ENCODE measurements at regions not wholly inside any gene's neighbourhood (a gene's known extent, or its start where the extent isn't known, plus 50 kb on each side); places are given as distances from the start of the nearest gene placed in this dataset.

GRCh38 chr18:43882358-43883055 is 605.2 kb upstream of the SYT4 start:
- no peak for DNase-seq (ENCODE audit: low read depth)

GRCh38 chr18:43883886-43884285 is 606.6 kb upstream of the SYT4 start:
- DNase-seq (ENCODE audit: low read depth), result no peak

GRCh38 chr18:43886341-43886740 is 609.1 kb upstream of the SYT4 start:
- DNase-seq (ENCODE audit: low read depth), result no peak

GRCh38 chr18:43887491-43887890 is 610.2 kb upstream of the SYT4 start:
- DNase-seq (ENCODE audit: low read depth), result no peak

- no peak for DNase-seq (ENCODE audit: low read depth)
Observed at GRCh38 chr18:43888598-43888997, 611.3 kb upstream of the SYT4 start.

- no peak for DNase-seq (ENCODE audit: low read depth)
Observed at GRCh38 chr18:43893001-43893637, 615.8 kb upstream of the SYT4 start.

GRCh38 chr18:43904209-43904837 is 627.0 kb upstream of the SYT4 start:
- no peak for DNase-seq (ENCODE audit: low read depth)

- no peak for DNase-seq (ENCODE audit: low read depth)
Observed at GRCh38 chr18:43914018-43914417, 636.7 kb upstream of the SYT4 start.

GRCh38 chr18:43916984-43917383 is 639.7 kb upstream of the SYT4 start:
- no peak for DNase-seq (ENCODE audit: low read depth)

GRCh38 chr18:43917520-43917919 is 640.2 kb upstream of the SYT4 start:
- DNase-seq (ENCODE audit: low read depth), result no peak

- no peak for DNase-seq (ENCODE audit: low read depth)
Observed at GRCh38 chr18:43919551-43919950, 642.3 kb upstream of the SYT4 start.

GRCh38 chr18:43931439-43931838 is 654.1 kb upstream of the SYT4 start:
- no peak for DNase-seq (ENCODE audit: low read depth)

- no peak for DNase-seq (ENCODE audit: low read depth)
Observed at GRCh38 chr18:43932140-43932539, 654.9 kb upstream of the SYT4 start.

- DNase-seq (ENCODE audit: low read depth), result no peak
Observed at GRCh38 chr18:43933177-43933576, 655.9 kb upstream of the SYT4 start.

- DNase-seq (ENCODE audit: low read depth), result no peak
Observed at GRCh38 chr18:43934322-43934721, 657.0 kb upstream of the SYT4 start.

GRCh38 chr18:43934781-43935471 is 657.6 kb upstream of the SYT4 start:
- no peak for DNase-seq (ENCODE audit: low read depth)

- no peak for DNase-seq (ENCODE audit: low read depth)
Observed at GRCh38 chr18:43936176-43936575, 658.9 kb upstream of the SYT4 start.

- DNase-seq (ENCODE audit: low read depth), result no peak
Observed at GRCh38 chr18:43949291-43949690, 672.0 kb upstream of the SYT4 start.

- no peak for DNase-seq (ENCODE audit: low read depth)
Observed at GRCh38 chr18:43950062-43950461, 672.8 kb upstream of the SYT4 start.

- no peak for DNase-seq (ENCODE audit: low read depth)
Observed at GRCh38 chr18:43952398-43952797, 675.1 kb upstream of the SYT4 start.

- DNase-seq (ENCODE audit: low read depth), result no peak
Observed at GRCh38 chr18:43961722-43962121, 684.4 kb upstream of the SYT4 start.

GRCh38 chr18:43964666-43965065 is 687.4 kb upstream of the SYT4 start:
- no peak for DNase-seq (ENCODE audit: low read depth)

GRCh38 chr18:43965691-43966090 is 688.4 kb upstream of the SYT4 start:
- no peak for DNase-seq (ENCODE audit: low read depth)

Measured in stimulated activated CD8-positive, alpha-beta memory T cell treated with anti-CD3 and anti-CD28 coated beads, Interleukin-4, amount 100 ng/mL, for 24 hours (primary cell).